H9 (cell line): ENCODE measurements at regions not wholly inside any gene's neighbourhood (a gene's known extent, or its start where the extent isn't known, plus 50 kb on each side); places are given as distances from the start of the nearest gene placed in this dataset.

Experiments
- DNase-seq: peaks from one replicate; pipeline ENCODE4 v3.0.0-alpha.2; 2017
- H2AFZ ChIP-seq: one replicate; pipeline ENCODE4 v1.6.1; 2013; ENCODE audit warnings: mild to moderate bottlenecking, low read length, control low read depth, moderate library complexity
- H2AK5ac ChIP-seq: 2 replicates; pipeline ENCODE4 v1.6.1; 2013; ENCODE audit warnings: low read length, control low read depth, mixed read lengths; ENCODE audit not compliant: insufficient read length
- H2BK120ac ChIP-seq: one replicate; pipeline ENCODE4 v1.6.1; 2013; ENCODE audit warnings: low read depth, mild to moderate bottlenecking, low read length, control low read depth, inconsistent platforms; ENCODE audit not compliant: poor library complexity, severe bottlenecking
- H2BK12ac ChIP-seq: 2 replicates; pipeline ENCODE4 v1.6.1; 2013; ENCODE audit warnings: low read length, control low read depth, mixed read lengths, low read depth; ENCODE audit not compliant: insufficient read length
- H2BK15ac ChIP-seq: 2 replicates; pipeline ENCODE4 v1.6.1; 2013; ENCODE audit warnings: low read depth, low read length, control low read depth
- H2BK20ac ChIP-seq: one replicate; pipeline ENCODE4 v1.6.1; 2013; ENCODE audit warnings: low read depth, mild to moderate bottlenecking, low read length, control low read depth, inconsistent platforms; ENCODE audit not compliant: poor library complexity, severe bottlenecking
- H2BK5ac ChIP-seq: 2 replicates; pipeline ENCODE4 v1.6.1; 2013; ENCODE audit warnings: low read length, control low read depth, mixed read lengths; ENCODE audit not compliant: insufficient read length
- H3K14ac ChIP-seq: 2 replicates; pipeline ENCODE4 v1.6.1; 2013; ENCODE audit warnings: low read length, control low read depth; ENCODE audit not compliant: insufficient read depth
- H3K18ac ChIP-seq: 2 replicates; pipeline ENCODE4 v1.6.1; 2013; ENCODE audit warnings: low read depth, mild to moderate bottlenecking, mixed read lengths, low read length, control low read depth; ENCODE audit not compliant: insufficient read length
- H3K23ac ChIP-seq: 2 replicates; pipeline ENCODE4 v1.6.1; 2013; ENCODE audit warnings: low read length, control low read depth, mixed read lengths, low read depth; ENCODE audit not compliant: insufficient read length
- H3K23me2 ChIP-seq: 2 replicates; pipeline ENCODE4 v1.6.1; 2013; ENCODE audit warnings: low read depth, mild to moderate bottlenecking, mixed read lengths, low read length, control low read depth; ENCODE audit not compliant: insufficient read length, poor library complexity, severe bottlenecking
- H3K27ac ChIP-seq: 2 replicates; pipeline ENCODE4 v1.5.1; 2013; ENCODE audit warnings: low read length, control low read depth, mixed read lengths, low read depth; ENCODE audit not compliant: insufficient read length
- H3K27me3 ChIP-seq: 2 replicates; pipeline ENCODE4 v1.6.1; 2013; ENCODE audit warnings: low read length, control low read depth, inconsistent platforms; ENCODE audit not compliant: insufficient read depth
- H3K4ac ChIP-seq: 2 replicates; pipeline ENCODE4 v1.6.1; 2013; ENCODE audit warnings: low read depth, mild to moderate bottlenecking, control low read depth, inconsistent platforms, low read length, moderate library complexity
- H3K4me1 ChIP-seq: 2 replicates; pipeline ENCODE4 v1.6.1; 2013; ENCODE audit warnings: low read length, control low read depth, inconsistent platforms; ENCODE audit not compliant: insufficient read depth
- H3K4me2 ChIP-seq: 2 replicates; pipeline ENCODE4 v1.6.1; 2013; ENCODE audit warnings: low read length, control low read depth, mixed read lengths; ENCODE audit not compliant: insufficient read length, insufficient read depth
- H3K56ac ChIP-seq: 2 replicates; pipeline ENCODE4 v1.6.1; 2013; ENCODE audit warnings: low read depth, mild to moderate bottlenecking, mixed read lengths, low read length, control low read depth; ENCODE audit not compliant: insufficient read length
- H3K79me1 ChIP-seq: 2 replicates; pipeline ENCODE4 v1.6.1; 2013; ENCODE audit warnings: low read depth, mild to moderate bottlenecking, moderate library complexity, low read length, control low read depth, inconsistent platforms; ENCODE audit not compliant: insufficient read depth, poor library complexity, severe bottlenecking
- H3K79me2 ChIP-seq: 2 replicates; pipeline ENCODE4 v1.6.1; 2013; ENCODE audit warnings: low read length, control low read depth, inconsistent platforms; ENCODE audit not compliant: insufficient read depth
- H3K9ac ChIP-seq: 2 replicates; pipeline ENCODE4 v1.6.1; 2013; ENCODE audit warnings: low read length, control low read depth, mixed read lengths; ENCODE audit not compliant: insufficient read length; ENCODE audit errors: extremely low read depth
- H3K9me3 ChIP-seq: one replicate; pipeline ENCODE4 v1.6.1; 2013; ENCODE audit warnings: low read depth, low read length, inconsistent platforms; ENCODE audit not compliant: control insufficient read depth
- H3T11ph ChIP-seq: one replicate; pipeline ENCODE4 v1.6.1; 2013; ENCODE audit warnings: mild to moderate bottlenecking, low read length, control low read depth, inconsistent platforms
- H4K20me1 ChIP-seq: one replicate; pipeline ENCODE4 v1.6.1; 2013; ENCODE audit not compliant: control insufficient read depth, insufficient read length, insufficient read depth
- H4K5ac ChIP-seq: 2 replicates; pipeline ENCODE4 v1.6.1; 2013; ENCODE audit warnings: low read depth, mild to moderate bottlenecking, mixed read lengths, low read length, control low read depth; ENCODE audit not compliant: insufficient read length
- H4K8ac ChIP-seq: replicated peaks from 2 replicates; pipeline ENCODE4 v1.6.1; 2013; ENCODE audit warnings: low read length, control low read depth, mixed read lengths, low read depth; ENCODE audit not compliant: insufficient read length
- H4K91ac ChIP-seq: 2 replicates; pipeline ENCODE4 v1.6.1; 2013; ENCODE audit warnings: low read depth, mild to moderate bottlenecking, moderate library complexity, mixed read lengths, low read length, control low read depth; ENCODE audit not compliant: insufficient read length
- H3K27ac Mint-ChIP-seq, 3 experiments: 2 replicates in 2 of 3; 3 replicates in 1 of 3; pipeline ENCODE4 v1.8.0; 2020 to 2021; ENCODE audit warnings: mixed read lengths in 3 of 3, mild to moderate bottlenecking in 1 of 3, moderate library complexity in 1 of 3
- H3K27me3 Mint-ChIP-seq: 2 replicates; pipeline ENCODE4 v1.8.0; 2021; ENCODE audit warnings: low read depth, mild to moderate bottlenecking, moderate library complexity, mixed read lengths
- H3K36me3 Mint-ChIP-seq, 3 experiments: 2 replicates in 2 of 3; 3 replicates in 1 of 3; pipeline ENCODE4 v1.8.0; 2020 to 2021; ENCODE audit warnings: low read depth in 3 of 3, mixed read lengths in 3 of 3; ENCODE audit not compliant: insufficient read depth in 1 of 3
- H3K4me1 Mint-ChIP-seq, 2 experiments: 2 replicates each; pipeline ENCODE4 v1.8.0; 2020; ENCODE audit warnings: mixed read lengths in 2 of 2
- H3K4me3 Mint-ChIP-seq, 2 experiments: 2 replicates in 1 of 2; 3 replicates in 1 of 2; pipeline ENCODE4 v1.8.0; 2020 to 2021; ENCODE audit warnings: mild to moderate bottlenecking in 2 of 2, mixed read lengths in 2 of 2, moderate library complexity in 1 of 2
- H3K9me3 Mint-ChIP-seq, 2 experiments: 2 replicates in 1 of 2; 3 replicates in 1 of 2; pipeline ENCODE4 v1.8.0; 2020; ENCODE audit warnings: mild to moderate bottlenecking in 2 of 2, mixed read lengths in 2 of 2, moderate library complexity in 1 of 2
- CTCF ChIP-seq: fragments of 200-600 bp; sonication (generic); conservative IDR thresholded peaks from 3 replicates; pipeline ENCODE4 v1.8.0; 2021; ENCODE audit warnings: antibody characterized with exemption, mild to moderate bottlenecking
- WGBS: extraction: QIAGEN DNeasy Blood & Tissue Kit; methylation state at CpG from one replicate; pipeline ENCODE4 v1.1.7; 2013; ENCODE audit warnings: missing lambda C conversion rate, low lambda C conversion rate, mixed read lengths; ENCODE audit not compliant: insufficient read length; ENCODE audit errors: extremely low coverage; 5-methylcytosine and 5-hydroxymethylcytosine counted together

- Histone ChIP-seq H3T11ph (no peak overlapping the region), H3K4me2 (no peak overlapping the region), H3K4ac (no peak overlapping the region), H2AFZ (no peak overlapping the region), H3K79me1 (no peaks in the 10 kb centered on the region), H2BK20ac (no peak overlapping the region), H4K8ac (no peak overlapping the region), H3K56ac (no peak overlapping the region), H2AK5ac (no peak overlapping the region), H3K27ac (no peak overlapping the region), H3K9me3 (no peaks in the 10 kb centered on the region), H2BK15ac (no peak overlapping the region), H3K23ac (no peak overlapping the region), H2BK5ac (no peak overlapping the region), H2BK12ac (no peak overlapping the region), H3K9ac (no peak overlapping the region), H4K5ac (no peak overlapping the region), H2BK120ac (no peak overlapping the region), H3K27me3 (no peaks in the 10 kb centered on the region), H4K20me1 (no peaks in the 10 kb centered on the region), H3K14ac (no peak overlapping the region), H3K4me1 (no peaks in the 10 kb centered on the region), H3K18ac (no peak overlapping the region), H4K91ac (no peak overlapping the region), H3K79me2 (no peaks in the 10 kb centered on the region), H3K23me2 (no peaks in the 10 kb centered on the region)
- TF ChIP-seq CTCF: no peak
- H3K4me3 Mint-ChIP-seq: no peak overlapping the region
- H3K9me3 Mint-ChIP-seq: no peaks in the 10 kb centered on the region
- peak overlapping the region in 1 of 3 experiments; percentile 29; a peak in 1 of 7 replicates for H3K27ac Mint-ChIP-seq
- no peaks in the 10 kb centered on the region for H3K36me3 Mint-ChIP-seq
- DNase-seq: no peak
- no CpG with 5 or more reads among the region's 1 CpG for WGBS
- no peaks in the 10 kb centered on the region for H3K27me3 Mint-ChIP-seq
- H3K4me1 Mint-ChIP-seq: no peaks in the 10 kb centered on the region
These were observed 275.8 kb upstream of the CRIM1 start for GRCh38 chr2:36079793-36080192.
